ENCODE measurements at regions not wholly inside any gene's neighbourhood (a gene's known extent, or its start where the extent isn't known, plus 50 kb on each side); places are given as distances from the start of the nearest gene placed in this dataset.

- Histone ChIP-seq H3K36me3 (replicated peaks in 1 of 2; ENCODE audit: control extremely low read depth in 1 of 2, control insufficient read depth in 1 of 2, extremely low read depth in 1 of 2, insufficient read depth in 2 of 2, low read length in 1 of 2) (no peaks in the 10 kb centered on the region), H4K20me1 (ENCODE audit: control insufficient read depth, insufficient read depth, low read length, poor library complexity, severe bottlenecking) (no peaks in the 10 kb centered on the region), H3K9ac (ENCODE audit: low read length) (no peak overlapping the region), H3K27ac (ENCODE audit: low read length in 2 of 2) (no peak overlapping the region), H3K9me3 (ENCODE audit: control extremely low read depth in 1 of 3, control insufficient read depth in 2 of 3, insufficient read depth in 1 of 3, low read length in 2 of 3) (no peaks in the 10 kb centered on the region), H3K79me2 (ENCODE audit: control insufficient read depth, insufficient read depth, low read length) (no peaks in the 10 kb centered on the region), H3K4me3 (ENCODE audit: control extremely low read depth in 1 of 5, extremely low read depth in 1 of 5, insufficient read depth in 1 of 5, low read depth in 2 of 5, low read length in 4 of 5) (no peak overlapping the region), H3K4me1 (ENCODE audit: control insufficient read depth in 2 of 2, insufficient read depth in 2 of 2, low read length in 2 of 2) (no peaks in the 10 kb centered on the region), H3K4me2 (replicated peaks; ENCODE audit: low read depth, low read length, poor library complexity, severe bottlenecking) (no peak overlapping the region), H2AFZ (ENCODE audit: insufficient read depth, low read depth, low read length, poor library complexity, severe bottlenecking) (no peak overlapping the region), H3K27me3 (replicated peaks in 1 of 4; ENCODE audit: control extremely low read depth in 1 of 4, control insufficient read depth in 3 of 4, insufficient read depth in 4 of 4, low read length in 3 of 4) (no peaks in the 10 kb centered on the region)
- H3K4me3 Mint-ChIP-seq: no peak overlapping the region
- WGBS (ENCODE audit: insufficient coverage): 91% methylated on average over 13 of the region's 13 CpGs
- DNase-seq: no peak
- TF ChIP-seq, protein P1, sequence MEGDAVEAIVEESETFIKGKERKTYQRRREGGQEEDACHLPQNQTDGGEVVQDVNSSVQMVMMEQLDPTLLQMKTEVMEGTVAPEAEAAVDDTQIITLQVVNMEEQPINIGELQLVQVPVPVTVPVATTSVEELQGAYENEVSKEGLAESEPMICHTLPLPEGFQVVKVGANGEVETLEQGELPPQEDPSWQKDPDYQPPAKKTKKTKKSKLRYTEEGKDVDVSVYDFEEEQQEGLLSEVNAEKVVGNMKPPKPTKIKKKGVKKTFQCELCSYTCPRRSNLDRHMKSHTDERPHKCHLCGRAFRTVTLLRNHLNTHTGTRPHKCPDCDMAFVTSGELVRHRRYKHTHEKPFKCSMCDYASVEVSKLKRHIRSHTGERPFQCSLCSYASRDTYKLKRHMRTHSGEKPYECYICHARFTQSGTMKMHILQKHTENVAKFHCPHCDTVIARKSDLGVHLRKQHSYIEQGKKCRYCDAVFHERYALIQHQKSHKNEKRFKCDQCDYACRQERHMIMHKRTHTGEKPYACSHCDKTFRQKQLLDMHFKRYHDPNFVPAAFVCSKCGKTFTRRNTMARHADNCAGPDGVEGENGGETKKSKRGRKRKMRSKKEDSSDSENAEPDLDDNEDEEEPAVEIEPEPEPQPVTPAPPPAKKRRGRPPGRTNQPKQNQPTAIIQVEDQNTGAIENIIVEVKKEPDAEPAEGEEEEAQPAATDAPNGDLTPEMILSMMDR (IDR thresholded peaks at IDR 0.05): no peak
- no peak for TF ChIP-seq EZH2 (IDR thresholded peaks at IDR 0.05; ENCODE audit: borderline replicate concordance, insufficient read depth, low read depth, low read length, poor library complexity, severe bottlenecking)
- ChIA-PET CTCF (no interaction called here), POLR2A (no interaction called here)
- H3K4me1 Mint-ChIP-seq: no peaks in the 10 kb centered on the region
- no peaks in the 10 kb centered on the region for H3K9me3 Mint-ChIP-seq (ENCODE audit: insufficient read depth)
- intact Hi-C loops (cut with micrococcal nuclease): no loop called here
- peaks cover 18% of the 10 kb centered on the region for H3K27me3 Mint-ChIP-seq
- ATAC-seq (ENCODE audit: low read depth): no peak
- no peak overlapping the region for H3K27ac Mint-ChIP-seq
These were observed 94.2 kb upstream of the SRSF6 start for GRCh38 chr20:43363506-43363905.

DNA sequence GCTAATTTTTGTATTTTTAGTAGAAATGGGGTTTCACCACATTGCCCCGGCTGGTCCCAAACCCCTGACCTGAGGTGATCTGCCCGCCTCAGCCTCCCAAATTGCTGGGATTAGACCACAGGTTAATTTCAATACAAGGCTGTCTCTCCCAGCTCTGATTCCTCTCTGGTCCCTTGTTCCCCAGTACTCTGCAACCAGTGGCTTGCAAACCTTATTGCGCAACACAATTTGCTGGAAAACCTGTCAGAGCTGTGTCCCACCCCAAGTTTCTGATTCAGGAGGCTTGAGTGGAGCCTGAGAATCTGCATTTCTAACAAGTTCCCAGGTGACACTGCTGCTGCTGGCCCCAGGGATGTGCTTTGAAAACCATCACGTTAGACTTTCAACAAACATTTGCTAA, 96.2 kb upstream of the SRSF6 start:
- ChIA-PET POLR2A (no interaction called here), CTCF (no interaction called here)
- Histone ChIP-seq H3K4me3 (ENCODE audit: control extremely low read depth in 1 of 5, extremely low read depth in 1 of 5, insufficient read depth in 1 of 5, low read depth in 2 of 5, low read length in 4 of 5) (no peak overlapping the region), H3K27me3 (replicated peaks in 1 of 4; ENCODE audit: control extremely low read depth in 1 of 4, control insufficient read depth in 3 of 4, insufficient read depth in 4 of 4, low read length in 3 of 4) (no peaks in the 10 kb centered on the region), H3K27ac (ENCODE audit: low read length in 2 of 2) (no peak overlapping the region), H3K9ac (ENCODE audit: low read length) (no peak overlapping the region), H3K79me2 (ENCODE audit: control insufficient read depth, insufficient read depth, low read length) (no peaks in the 10 kb centered on the region), H3K9me3 (ENCODE audit: control extremely low read depth in 1 of 3, control insufficient read depth in 2 of 3, insufficient read depth in 1 of 3, low read length in 2 of 3) (no peaks in the 10 kb centered on the region), H2AFZ (ENCODE audit: insufficient read depth, low read depth, low read length, poor library complexity, severe bottlenecking) (no peak overlapping the region), H3K4me1 (ENCODE audit: control insufficient read depth in 2 of 2, insufficient read depth in 2 of 2, low read length in 2 of 2) (no peaks in the 10 kb centered on the region), H3K4me2 (replicated peaks; ENCODE audit: low read depth, low read length, poor library complexity, severe bottlenecking) (no peak overlapping the region), H4K20me1 (ENCODE audit: control insufficient read depth, insufficient read depth, low read length, poor library complexity, severe bottlenecking) (no peaks in the 10 kb centered on the region), H3K36me3 (replicated peaks in 1 of 2; ENCODE audit: control extremely low read depth in 1 of 2, control insufficient read depth in 1 of 2, extremely low read depth in 1 of 2, insufficient read depth in 2 of 2, low read length in 1 of 2) (no peaks in the 10 kb centered on the region)
- Mint-ChIP-seq H3K27ac (no peak overlapping the region), H3K9me3 (ENCODE audit: insufficient read depth) (no peaks in the 10 kb centered on the region), H3K4me3 (no peak overlapping the region), H3K27me3 (peaks cover 18% of the 10 kb centered on the region), H3K4me1 (no peaks in the 10 kb centered on the region)
- DNase-seq (no peak), ATAC-seq (ENCODE audit: low read depth) (no peak)
- WGBS (ENCODE audit: insufficient coverage): 100% methylated on average over 3 of the region's 4 CpGs
- TF ChIP-seq, protein P1 (IDR thresholded peaks at IDR 0.05): no peak
- no peak for TF ChIP-seq EZH2 (IDR thresholded peaks at IDR 0.05; ENCODE audit: borderline replicate concordance, insufficient read depth, low read depth, low read length, poor library complexity, severe bottlenecking)
- intact Hi-C loops (cut with micrococcal nuclease): no loop called here

Data from B cell (primary cell).